ENCODE measurements at regions not wholly inside any gene's neighbourhood (a gene's known extent, or its start where the extent isn't known, plus 50 kb on each side); places are given as distances from the start of the nearest gene placed in this dataset.

DNA sequence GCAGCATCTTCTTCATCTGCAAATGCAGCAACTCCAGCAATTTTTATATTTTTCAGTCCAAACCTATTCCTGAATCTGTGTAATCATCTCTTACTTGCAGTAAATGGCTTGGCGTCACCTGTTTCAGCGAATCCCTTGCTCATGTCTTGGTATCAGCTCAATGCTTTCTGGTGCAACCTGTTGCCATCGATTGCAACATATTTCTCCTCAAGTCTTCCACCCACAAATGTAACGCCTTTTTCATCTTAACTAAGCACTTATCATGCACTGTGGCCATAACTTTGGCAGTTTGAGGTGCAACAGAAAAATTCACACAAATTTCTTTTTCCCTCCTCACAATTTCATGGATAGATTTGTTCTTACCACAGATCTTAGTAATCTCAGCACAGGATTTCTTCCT lies 168.3 kb downstream of the HERPUD2 start (continued):
- TF ChIP-seq MGA (IDR thresholded peaks at IDR 0.05): peak; percentile 32; the same call in 1 of the 2 replicates
- peak; percentile 81 for TF ChIP-seq CEBPG (CRISPR knock-in tag; IDR thresholded peaks at IDR 0.05)
- peak; percentile 93 to 98 for TF ChIP-seq CEBPG (tag; conservative IDR thresholded peaks at IDR 0.05 in 1 of 2, IDR thresholded peaks at IDR 0.05 in 1 of 2)
- TF ChIP-seq ATF4 (CRISPR knock-in tag; IDR thresholded peaks at IDR 0.05): peak; percentile 90
- peak; percentile 27; the same call in 1 of the 2 replicates for TF ChIP-seq ATF3 (IDR thresholded peaks at IDR 0.05)
- no peak for TF ChIP-seq ATF3 (CRISPR knock-in tag; conservative IDR thresholded peaks at IDR 0.05)
